ENCODE measurements at regions not wholly inside any gene's neighbourhood (a gene's known extent, or its start where the extent isn't known, plus 50 kb on each side); places are given as distances from the start of the nearest gene placed in this dataset.

GRCh38 chr3:139751789-139752188, 74.0 kb upstream of the NMNAT3 start:
- peaks cover 0 to 9% (median 5%) of the 10 kb centered on the region in 7 donors for H3K9me3 Mint-ChIP-seq
- H3K4me3 ChIP-seq (ENCODE audit: low read depth, low read length): no peak overlapping the region
- no peak overlapping the region for H3K27ac ChIP-seq (ENCODE audit: insufficient read depth, low read length, poor library complexity, severe bottlenecking)
- H3K4me1 Mint-ChIP-seq: no peaks in the 10 kb centered on the region
- no peaks in the 10 kb centered on the region for H3K27me3 Mint-ChIP-seq
- no peak overlapping the region for H3K27ac Mint-ChIP-seq
- H3K36me3 Mint-ChIP-seq: no peaks in the 10 kb centered on the region
- no peaks in the 10 kb centered on the region for H3K36me3 ChIP-seq (ENCODE audit: control insufficient read depth, insufficient read depth, low read length)
- DNase-seq (no peak), ATAC-seq (ENCODE audit: low read depth in 2 of 2) (no peak)
- H3K4me1 ChIP-seq (ENCODE audit: control insufficient read depth, insufficient read depth, low read length, poor library complexity, severe bottlenecking): no peaks in the 10 kb centered on the region
- no peaks in the 10 kb centered on the region for H3K27me3 ChIP-seq (ENCODE audit: control insufficient read depth, insufficient read depth, low read length)
- H3K9me3 ChIP-seq (ENCODE audit: control insufficient read depth in 2 of 2, low read length in 2 of 2): peaks cover 0 to 13% of the 10 kb centered on the region in 2 experiments
- H3K4me3 Mint-ChIP-seq: no peak overlapping the region

GRCh38 chr3:139746481-139746880, 68.7 kb upstream of the NMNAT3 start:
- DNase-seq: no peak
- Histone ChIP-seq H3K4me1 (ENCODE audit: control insufficient read depth, insufficient read depth, low read length, poor library complexity, severe bottlenecking) (no peaks in the 10 kb centered on the region), H3K27ac (ENCODE audit: insufficient read depth, low read length, poor library complexity, severe bottlenecking) (no peak overlapping the region), H3K9me3 (ENCODE audit: control insufficient read depth in 2 of 2, low read length in 2 of 2) (peaks cover 0 to 11% of the 10 kb centered on the region in 2 experiments), H3K36me3 (ENCODE audit: control insufficient read depth, insufficient read depth, low read length) (no peaks in the 10 kb centered on the region), H3K4me3 (ENCODE audit: low read depth, low read length) (no peak overlapping the region), H3K27me3 (ENCODE audit: control insufficient read depth, insufficient read depth, low read length) (no peaks in the 10 kb centered on the region)
- Mint-ChIP-seq H3K4me1 (no peaks in the 10 kb centered on the region), H3K27me3 (no peaks in the 10 kb centered on the region), H3K4me3 (no peak overlapping the region), H3K36me3 (no peaks in the 10 kb centered on the region), H3K27ac (no peak overlapping the region), H3K9me3 (peaks cover 0 to 9% (median 4%) of the 10 kb centered on the region in 7 donors)
- ATAC-seq (ENCODE audit: low read depth in 2 of 2): no peak

- Histone ChIP-seq H3K36me3 (ENCODE audit: control insufficient read depth, insufficient read depth, low read length) (no peaks in the 10 kb centered on the region), H3K4me1 (ENCODE audit: control insufficient read depth, insufficient read depth, low read length, poor library complexity, severe bottlenecking) (no peaks in the 10 kb centered on the region), H3K9me3 (ENCODE audit: control insufficient read depth in 2 of 2, low read length in 2 of 2) (peaks cover 0 to 8% of the 10 kb centered on the region in 2 experiments), H3K27me3 (ENCODE audit: control insufficient read depth, insufficient read depth, low read length) (no peaks in the 10 kb centered on the region), H3K4me3 (ENCODE audit: low read depth, low read length) (no peak overlapping the region), H3K27ac (ENCODE audit: insufficient read depth, low read length, poor library complexity, severe bottlenecking) (no peak overlapping the region)
- Mint-ChIP-seq H3K27ac (no peak overlapping the region), H3K27me3 (no peaks in the 10 kb centered on the region), H3K36me3 (no peaks in the 10 kb centered on the region), H3K9me3 (peaks cover 0 to 7% (median 3%) of the 10 kb centered on the region in 7 donors), H3K4me3 (no peak overlapping the region), H3K4me1 (no peaks in the 10 kb centered on the region)
- DNase-seq: no peak
- no peak for ATAC-seq (ENCODE audit: low read depth in 2 of 2)
These were observed 68.1 kb upstream of the NMNAT3 start for GRCh38 chr3:139745831-139746230.

- H3K36me3 ChIP-seq (ENCODE audit: control insufficient read depth, insufficient read depth, low read length): no peaks in the 10 kb centered on the region
- H3K4me3 Mint-ChIP-seq: no peak overlapping the region
- H3K27ac Mint-ChIP-seq: no peak overlapping the region
- no peaks in the 10 kb centered on the region for H3K4me1 Mint-ChIP-seq
- no peaks in the 10 kb centered on the region for H3K9me3 ChIP-seq (ENCODE audit: control insufficient read depth in 2 of 2, low read length in 2 of 2)
- no peaks in the 10 kb centered on the region for H3K27me3 Mint-ChIP-seq
- no peak for ATAC-seq (ENCODE audit: low read depth in 2 of 2)
- no peaks in the 10 kb centered on the region for H3K4me1 ChIP-seq (ENCODE audit: control insufficient read depth, insufficient read depth, low read length, poor library complexity, severe bottlenecking)
- no peak overlapping the region for H3K4me3 ChIP-seq (ENCODE audit: low read depth, low read length)
- no peaks in the 10 kb centered on the region for H3K36me3 Mint-ChIP-seq
- no peak for DNase-seq
- H3K27ac ChIP-seq (ENCODE audit: insufficient read depth, low read length, poor library complexity, severe bottlenecking): no peak overlapping the region
- H3K27me3 ChIP-seq (ENCODE audit: control insufficient read depth, insufficient read depth, low read length): no peaks in the 10 kb centered on the region
- H3K9me3 Mint-ChIP-seq: no peaks in the 10 kb centered on the region
These were observed 60.9 kb upstream of the NMNAT3 start for GRCh38 chr3:139738697-139739096.

GRCh38 chr3:139737682-139738361, 60.0 kb upstream of the NMNAT3 start:
- no peak for DNase-seq
- Mint-ChIP-seq H3K9me3 (no peaks in the 10 kb centered on the region), H3K27ac (no peak overlapping the region), H3K36me3 (no peaks in the 10 kb centered on the region), H3K4me3 (no peak overlapping the region), H3K4me1 (no peaks in the 10 kb centered on the region), H3K27me3 (no peaks in the 10 kb centered on the region)
- Histone ChIP-seq H3K27ac (ENCODE audit: insufficient read depth, low read length, poor library complexity, severe bottlenecking) (no peak overlapping the region), H3K4me3 (ENCODE audit: low read depth, low read length) (no peak overlapping the region), H3K27me3 (ENCODE audit: control insufficient read depth, insufficient read depth, low read length) (no peaks in the 10 kb centered on the region), H3K4me1 (ENCODE audit: control insufficient read depth, insufficient read depth, low read length, poor library complexity, severe bottlenecking) (no peaks in the 10 kb centered on the region), H3K9me3 (ENCODE audit: control insufficient read depth in 2 of 2, low read length in 2 of 2) (no peaks in the 10 kb centered on the region), H3K36me3 (ENCODE audit: control insufficient read depth, insufficient read depth, low read length) (no peaks in the 10 kb centered on the region)
- ATAC-seq (ENCODE audit: low read depth in 2 of 2): no peak

- H3K27ac Mint-ChIP-seq: no peak overlapping the region
- no peak for ATAC-seq (ENCODE audit: low read depth in 2 of 2)
- no peak for DNase-seq
These were observed 57.4 kb upstream of the NMNAT3 start for GRCh38 chr3:139735191-139735590.

GRCh38 chr3:139732729-139733128, 55.0 kb upstream of the NMNAT3 start:
- Mint-ChIP-seq H3K27me3 (no peaks in the 10 kb centered on the region), H3K27ac (no peak overlapping the region), H3K4me1 (no peaks in the 10 kb centered on the region), H3K36me3 (no peaks in the 10 kb centered on the region), H3K4me3 (no peak overlapping the region), H3K9me3 (no peaks in the 10 kb centered on the region)
- Histone ChIP-seq H3K27ac (ENCODE audit: insufficient read depth, low read length, poor library complexity, severe bottlenecking) (no peak overlapping the region), H3K9me3 (ENCODE audit: control insufficient read depth in 2 of 2, low read length in 2 of 2) (no peaks in the 10 kb centered on the region), H3K27me3 (ENCODE audit: control insufficient read depth, insufficient read depth, low read length) (no peaks in the 10 kb centered on the region), H3K36me3 (ENCODE audit: control insufficient read depth, insufficient read depth, low read length) (no peaks in the 10 kb centered on the region), H3K4me3 (ENCODE audit: low read depth, low read length) (no peak overlapping the region), H3K4me1 (ENCODE audit: control insufficient read depth, insufficient read depth, low read length, poor library complexity, severe bottlenecking) (no peaks in the 10 kb centered on the region)
- DNase-seq (no peak), ATAC-seq (ENCODE audit: low read depth in 2 of 2) (no peak)

More at GRCh38 chr3:139735191-139735590, 57.4 kb upstream of the NMNAT3 start:
- H3K4me3 Mint-ChIP-seq: no peak overlapping the region
- H3K9me3 ChIP-seq (ENCODE audit: control insufficient read depth in 2 of 2, low read length in 2 of 2): no peaks in the 10 kb centered on the region
- no peaks in the 10 kb centered on the region for H3K36me3 ChIP-seq (ENCODE audit: control insufficient read depth, insufficient read depth, low read length)
- H3K27me3 Mint-ChIP-seq: no peaks in the 10 kb centered on the region
- H3K4me3 ChIP-seq (ENCODE audit: low read depth, low read length): no peak overlapping the region
- no peaks in the 10 kb centered on the region for H3K27me3 ChIP-seq (ENCODE audit: control insufficient read depth, insufficient read depth, low read length)
- H3K9me3 Mint-ChIP-seq: no peaks in the 10 kb centered on the region
- H3K36me3 Mint-ChIP-seq: no peaks in the 10 kb centered on the region
- H3K27ac ChIP-seq (ENCODE audit: insufficient read depth, low read length, poor library complexity, severe bottlenecking): no peak overlapping the region
- H3K4me1 Mint-ChIP-seq: no peaks in the 10 kb centered on the region
- no peaks in the 10 kb centered on the region for H3K4me1 ChIP-seq (ENCODE audit: control insufficient read depth, insufficient read depth, low read length, poor library complexity, severe bottlenecking)

GRCh38 chr3:139729300-139729699, 51.5 kb upstream of the NMNAT3 start:
- DNase-seq: no peak
- H3K27ac Mint-ChIP-seq: no peak overlapping the region
- ATAC-seq (ENCODE audit: low read depth in 2 of 2): no peak
- H3K4me3 Mint-ChIP-seq: no peak overlapping the region
- H3K27me3 Mint-ChIP-seq: no peaks in the 10 kb centered on the region
- no peaks in the 10 kb centered on the region for H3K36me3 Mint-ChIP-seq
- H3K27me3 ChIP-seq (ENCODE audit: control insufficient read depth, insufficient read depth, low read length): no peaks in the 10 kb centered on the region
- no peaks in the 10 kb centered on the region for H3K4me1 Mint-ChIP-seq
- no peaks in the 10 kb centered on the region for H3K9me3 ChIP-seq (ENCODE audit: control insufficient read depth in 2 of 2, low read length in 2 of 2)
- peaks cover 0 to 6% (median 0%) of the 10 kb centered on the region in 7 donors for H3K9me3 Mint-ChIP-seq
- H3K4me3 ChIP-seq (ENCODE audit: low read depth, low read length): no peak overlapping the region
- H3K4me1 ChIP-seq (ENCODE audit: control insufficient read depth, insufficient read depth, low read length, poor library complexity, severe bottlenecking): no peaks in the 10 kb centered on the region
- H3K36me3 ChIP-seq (ENCODE audit: control insufficient read depth, insufficient read depth, low read length): no peaks in the 10 kb centered on the region
- no peak overlapping the region for H3K27ac ChIP-seq (ENCODE audit: insufficient read depth, low read length, poor library complexity, severe bottlenecking)

Data from CD4-positive, CD25-positive, alpha-beta regulatory T cell (primary cell).